Endothelial cell of umbilical vein (primary cell): ENCODE measurements at regions not wholly inside any gene's neighbourhood (a gene's known extent, or its start where the extent isn't known, plus 50 kb on each side); places are given as distances from the start of the nearest gene placed in this dataset.

ENCODE experiments used
- BruUV-seq: library from RNA; stranded (reverse); fragments of 400-500 nt; replicated peaks from 2 replicates; lab custom pipeline; 2021; lab: Mats Ljungman, UMichigan
- CTCF ChIA-PET: fragments of 300-600, 350-600 bp; sonication (Branson Sonifier 250); formaldehyde crosslinking; loops from one replicate; lab custom pipeline; 2021; ENCODE audit warnings: antibody characterized with exemption, inconsistent platforms; lab: Charles Lee
- POLR2A ChIA-PET: fragments of 300-600, 350-600 bp; sonication (Branson Sonifier 250); formaldehyde crosslinking; loops from one replicate; lab custom pipeline; 2021; ENCODE audit warnings: antibody characterized with exemption, inconsistent platforms; lab: Charles Lee
- DNase-seq: peaks from one replicate; pipeline ENCODE4 v3.0.0-alpha.2; 2011; ENCODE audit warnings: low read depth, low spot score
- FAIRE-seq: peaks from 2 replicates; lab custom pipeline; 2011; peaks lifted over from hg19 to GRCh38; lab: Jason Lieb, UNC
- H2AFZ ChIP-seq: 2 replicates; pipeline ENCODE4 v1.6.0; 2012; ENCODE audit warnings: low read depth, low read length, control low read depth, inconsistent platforms
- H3K27ac ChIP-seq: 2 replicates; pipeline ENCODE4 v1.5.1; 2011; ENCODE audit warnings: low read depth, mild to moderate bottlenecking, control low read depth, low read length, moderate library complexity; ENCODE audit not compliant: insufficient read depth
- H3K27me3 ChIP-seq, 2 experiments: 2 replicates each; pipeline versions ENCODE4 v1.6.0 to v1.6.1; 2011; ENCODE audit warnings: low read length in 2 of 2, mixed read lengths in 1 of 2; ENCODE audit not compliant: control insufficient read depth in 2 of 2, insufficient read depth in 2 of 2
- H3K36me3 ChIP-seq, 2 experiments: 2 replicates in 1 of 2; 3 replicates in 1 of 2; pipeline ENCODE4 v1.5.1; 2011; ENCODE audit warnings: low read length in 2 of 2, mild to moderate bottlenecking in 1 of 2, moderate library complexity in 1 of 2; ENCODE audit not compliant: control insufficient read depth in 2 of 2, insufficient read depth in 2 of 2; ENCODE audit errors: extremely low read depth in 1 of 2
- H3K4me1 ChIP-seq: 3 replicates; pipeline ENCODE4 v1.5.1; 2011; ENCODE audit warnings: mild to moderate bottlenecking, low read length; ENCODE audit not compliant: control insufficient read depth, insufficient read depth; ENCODE audit errors: extremely low read depth
- H3K4me2 ChIP-seq: 2 replicates; pipeline ENCODE4 v1.6.1; 2011; ENCODE audit warnings: low read length, control low read depth, mixed read lengths; ENCODE audit not compliant: insufficient read depth
- H3K4me3 ChIP-seq, 3 experiments: fragments of 200-600 bp in 1 of 3; sonication (generic), shearing (Covaris generic) in 1 of 3; replicated peaks in 1 of 3; 2 replicates each; pipeline ENCODE4 v1.5.1; 2011 to 2016; ENCODE audit warnings: control low read depth in 3 of 3, low read length in 3 of 3, mild to moderate bottlenecking in 2 of 3, inconsistent platforms in 1 of 3, low read depth in 1 of 3, moderate library complexity in 1 of 3; ENCODE audit not compliant: insufficient read depth in 1 of 3
- H3K79me2 ChIP-seq: 2 replicates; pipeline ENCODE4 v1.6.0; 2012; ENCODE audit warnings: low read length, inconsistent platforms; ENCODE audit not compliant: control insufficient read depth, insufficient read depth
- H3K9ac ChIP-seq: replicated peaks from 2 replicates; pipeline ENCODE3; 2011; ENCODE audit warnings: low read length, control low read depth; ENCODE audit not compliant: insufficient read depth; ENCODE audit errors: extremely low read depth
- H3K9me1 ChIP-seq: replicated peaks from 3 replicates; pipeline ENCODE4 v1.6.0; 2011; ENCODE audit warnings: mild to moderate bottlenecking, low read length; ENCODE audit not compliant: control insufficient read depth, insufficient read depth; ENCODE audit errors: extremely low read depth
- H3K9me3 ChIP-seq: replicated peaks from 2 replicates; pipeline ENCODE4 v1.5.1; 2012; ENCODE audit warnings: low read length, inconsistent platforms; ENCODE audit not compliant: control insufficient read depth, insufficient read depth
- H4K20me1 ChIP-seq: replicated peaks from 2 replicates; pipeline ENCODE3; 2011; ENCODE audit warnings: mild to moderate bottlenecking, low read length; ENCODE audit not compliant: control insufficient read depth, insufficient read depth; ENCODE audit errors: extremely low read depth
- CTCF ChIP-seq, 2 donors: IDR thresholded peaks; 1 replicate in 1 of 2; 2 replicates in 1 of 2; pipeline ENCODE4 v1.5.1; 2011; ENCODE audit warnings: low read length in 2 of 2, mild to moderate bottlenecking in 2 of 2, moderate library complexity in 2 of 2, control low read depth in 1 of 2, inconsistent platforms in 1 of 2, low read depth in 1 of 2; ENCODE audit not compliant: insufficient read depth in 1 of 2; ENCODE audit errors: extremely low read depth in 1 of 2
- EZH2 ChIP-seq: IDR thresholded peaks from 2 replicates; pipeline ENCODE4 v1.6.1; 2012; ENCODE audit warnings: borderline replicate concordance, low read depth, mild to moderate bottlenecking, moderate library complexity, low read length, inconsistent platforms; ENCODE audit not compliant: severe bottlenecking
- FOS ChIP-seq: IDR thresholded peaks from 2 replicates; pipeline ENCODE4 v1.6.1; 2011; ENCODE audit warnings: mild to moderate bottlenecking, low read length, moderate library complexity, borderline replicate concordance; ENCODE audit not compliant: insufficient read depth
- GATA2 ChIP-seq: IDR thresholded peaks from 2 replicates; pipeline ENCODE4 v1.7.0; 2011; ENCODE audit warnings: low read depth, mild to moderate bottlenecking, moderate library complexity, mixed read lengths, low read length; ENCODE audit not compliant: insufficient read length, insufficient read depth
- JUN ChIP-seq: IDR thresholded peaks from 2 replicates; pipeline ENCODE4 v1.6.1; 2011; ENCODE audit warnings: borderline replicate concordance, low read depth; ENCODE audit not compliant: insufficient read length, insufficient read depth
- MAX ChIP-seq: IDR thresholded peaks from 2 replicates; pipeline ENCODE4 v1.6.1; 2011; ENCODE audit not compliant: insufficient read depth, insufficient read length
- MYC ChIP-seq: IDR thresholded peaks from one replicate; pipeline ENCODE4 v1.6.1; 2011; ENCODE audit warnings: mild to moderate bottlenecking, low read depth, low read length
- POLR2A ChIP-seq: IDR thresholded peaks from 2 replicates; pipeline ENCODE4 v1.6.1; 2012; ENCODE audit warnings: low read depth, mild to moderate bottlenecking, control low read depth, low read length
- POLR2AphosphoS5 ChIP-seq: IDR thresholded peaks from 2 replicates; pipeline ENCODE4 v1.6.1; 2012; ENCODE audit warnings: low read depth, mild to moderate bottlenecking, control low read depth, low read length, moderate library complexity; ENCODE audit not compliant: insufficient read depth
- dilution Hi-C: fragments of 300-500 bp; cut with MboI; formaldehyde crosslinking; loops from one replicate; pipeline ENCODE4 v1.15.0; 2019; ENCODE audit warnings: low sequenced_read_pairs; ENCODE audit not compliant: extremely low pct_ligation_motif_present
- intact Hi-C: fragments of 100-400 bp; cut with micrococcal nuclease; formaldehyde crosslinking; loops from one replicate; pipeline ENCODE4 v1.10.0; 2022

GRCh38 chr6:48904809-48905208, 558.2 kb downstream of the MMUT start:
- Histone ChIP-seq H4K20me1 (no peaks in the 10 kb centered on the region), H3K4me1 (no peaks in the 10 kb centered on the region), H2AFZ (no peak overlapping the region), H3K4me3 (no peak overlapping the region), H3K9me3 (no peaks in the 10 kb centered on the region), H3K4me2 (no peak overlapping the region), H3K79me2 (no peaks in the 10 kb centered on the region), H3K27ac (no peak overlapping the region), H3K9me1 (no peaks in the 10 kb centered on the region), H3K9ac (no peak overlapping the region), H3K36me3 (no peaks in the 10 kb centered on the region), H3K27me3 (no peaks in the 10 kb centered on the region)
- ChIA-PET POLR2A (no interaction called here), CTCF (no interaction called here)
- no peak for DNase-seq
- dilution Hi-C loops (no loop called here), intact Hi-C loops (no loop called here)
- no TSS peak for BruUV-seq
- no peak for FAIRE-seq
- no peak for TF ChIP-seq JUN
- no peak for TF ChIP-seq CTCF (IDR thresholded peaks at IDR 0.05; ENCODE audit: extremely low read depth in 1 of 2, insufficient read depth in 1 of 2, low read depth in 1 of 2, low read length in 2 of 2)
- TF ChIP-seq MAX: no peak
- no peak for TF ChIP-seq GATA2
- TF ChIP-seq POLR2A: no peak
- TF ChIP-seq EZH2: no peak
- TF ChIP-seq POLR2AphosphoS5: no peak
- no peak for TF ChIP-seq MYC
- TF ChIP-seq FOS: no peak
